Parathyroid adenoma (tissue), 2 donors: ENCODE measurements at regions not wholly inside any gene's neighbourhood (a gene's known extent, or its start where the extent isn't known, plus 50 kb on each side); places are given as distances from the start of the nearest gene placed in this dataset.
"Not testable (repeated sequence)": the region's sequence is repeated elsewhere in the genome, so short reads cannot be mapped to it uniquely, and the experiment has no call there.

Source experiments
- H2AFZ ChIP-seq: fragments of 300-600 bp; sonication (generic); one replicate; pipeline ENCODE4 v1.7.0; 2017; ENCODE audit warnings: antibody characterized with exemption, mild to moderate bottlenecking
- H3K27ac ChIP-seq: fragments of 300-600 bp; sonication (generic); one replicate; pipeline ENCODE4 v1.7.0; 2017
- H3K27me3 ChIP-seq: fragments of 300-600 bp; sonication (generic); one replicate; pipeline ENCODE4 v1.7.0; 2017; ENCODE audit warnings: low read length; ENCODE audit not compliant: control insufficient read depth, insufficient read depth
- H3K36me3 ChIP-seq: fragments of 300-600 bp; sonication (generic); one replicate; pipeline ENCODE4 v1.7.0; 2017; ENCODE audit warnings: low read length; ENCODE audit not compliant: control insufficient read depth, insufficient read depth
- H3K4me1 ChIP-seq: fragments of 300-600 bp; sonication (generic); one replicate; pipeline ENCODE4 v1.7.0; 2017; ENCODE audit warnings: control low read depth
- H3K4me2 ChIP-seq: fragments of 300-600 bp; sonication (generic); one replicate; pipeline ENCODE4 v1.7.0; 2017; ENCODE audit warnings: low read length
- H3K4me3 ChIP-seq: fragments of 300-600 bp; sonication (generic); one replicate; pipeline ENCODE4 v1.7.0; 2017; ENCODE audit warnings: low read depth, low read length
- H3K79me2 ChIP-seq: fragments of 300-600 bp; sonication (generic); one replicate; pipeline ENCODE4 v1.7.0; 2017; ENCODE audit warnings: control low read depth
- H3K9ac ChIP-seq: fragments of 300-600 bp; sonication (generic); one replicate; pipeline ENCODE4 v1.7.0; 2017; ENCODE audit warnings: mild to moderate bottlenecking
- H3K9me3 ChIP-seq: fragments of 300-600 bp; sonication (generic); one replicate; pipeline ENCODE4 v1.7.0; 2017; ENCODE audit warnings: low read length; ENCODE audit not compliant: control insufficient read depth
- CTCF ChIP-seq: fragments of 300-600 bp; sonication (generic); IDR thresholded peaks from one replicate; pipeline ENCODE4 v1.7.0; 2017; ENCODE audit warnings: antibody characterized with exemption, mild to moderate bottlenecking
- donor health status: primary hyperparathyroidism.

- Histone ChIP-seq H3K4me2 (no peak overlapping the region), H3K9ac (no peak overlapping the region), H2AFZ (peak overlapping the region; percentile 10), H3K9me3 (no peaks in the 10 kb centered on the region), H3K27ac (no peak overlapping the region), H3K4me3 (no peak overlapping the region), H3K27me3 (no peaks in the 10 kb centered on the region), H3K79me2 (no peaks in the 10 kb centered on the region), H3K36me3 (no peaks in the 10 kb centered on the region), H3K4me1 (peaks cover 3% of the 10 kb centered on the region)
- peak; percentile 55 for TF ChIP-seq CTCF
Measured at GRCh38 chr5:102670224-102670836, 84.8 kb upstream of the PAM start.

- H3K4me3 ChIP-seq, H3K9me3 ChIP-seq, H3K4me2 ChIP-seq, H3K4me1 ChIP-seq, H2AFZ ChIP-seq, H3K27me3 ChIP-seq, H3K79me2 ChIP-seq, H3K27ac ChIP-seq, H3K9ac ChIP-seq, H3K36me3 ChIP-seq: not testable (repeated sequence)
Measured at GRCh38 chr5:102671033-102671734, 83.9 kb upstream of the PAM start.

GRCh38 chr5:102678267-102679058 lies 76.6 kb upstream of the PAM start:
- no peaks in the 10 kb centered on the region for H3K4me1 ChIP-seq
- no peak overlapping the region for H3K9ac ChIP-seq
- H3K27me3 ChIP-seq, result no peaks in the 10 kb centered on the region
- H3K4me3 ChIP-seq, result no peak overlapping the region
- no peak overlapping the region for H3K4me2 ChIP-seq
- no peak overlapping the region for H3K27ac ChIP-seq
- H2AFZ ChIP-seq, result no peak overlapping the region
- H3K79me2 ChIP-seq, result no peaks in the 10 kb centered on the region
- H3K9me3 ChIP-seq, result no peaks in the 10 kb centered on the region
- TF ChIP-seq CTCF, result no peak
- no peaks in the 10 kb centered on the region for H3K36me3 ChIP-seq

- Histone ChIP-seq H3K9me3 (no peaks in the 10 kb centered on the region), H3K4me2 (no peak overlapping the region), H3K27me3 (no peaks in the 10 kb centered on the region), H2AFZ (no peak overlapping the region), H3K9ac (no peak overlapping the region), H3K4me3 (no peak overlapping the region), H3K27ac (no peak overlapping the region), H3K36me3 (no peaks in the 10 kb centered on the region), H3K4me1 (no peaks in the 10 kb centered on the region), H3K79me2 (no peaks in the 10 kb centered on the region)
- TF ChIP-seq CTCF, result peak; percentile 87
Measured at GRCh38 chr5:102681403-102681983, 73.6 kb upstream of the PAM start.

GRCh38 chr5:102682101-102682647 lies 72.9 kb upstream of the PAM start:
- Histone ChIP-seq H3K27me3 (no peaks in the 10 kb centered on the region), H3K4me3 (no peak overlapping the region), H3K9me3 (no peaks in the 10 kb centered on the region), H3K27ac (no peak overlapping the region), H3K79me2 (no peaks in the 10 kb centered on the region), H3K9ac (no peak overlapping the region), H3K36me3 (no peaks in the 10 kb centered on the region), H3K4me2 (no peak overlapping the region), H3K4me1 (no peaks in the 10 kb centered on the region), H2AFZ (no peak overlapping the region)
- no peak for TF ChIP-seq CTCF

GRCh38 chr5:102688076-102688475 lies 67.0 kb upstream of the PAM start:
- H3K9ac ChIP-seq, result not testable (repeated sequence)

More at GRCh38 chr5:102688076-102688475, 67.0 kb upstream of the PAM start:
- not testable (repeated sequence) for H3K36me3 ChIP-seq, H3K9me3 ChIP-seq, H3K4me2 ChIP-seq, H3K4me1 ChIP-seq, H3K4me3 ChIP-seq, H3K27ac ChIP-seq, H3K79me2 ChIP-seq, H2AFZ ChIP-seq, H3K27me3 ChIP-seq
